AG10803 (cell line): ENCODE measurements at regions not wholly inside any gene's neighbourhood (a gene's known extent, or its start where the extent isn't known, plus 50 kb on each side); places are given as distances from the start of the nearest gene placed in this dataset.

ENCODE experiments used
- DNase-seq: peaks from one replicate; pipeline ENCODE4 v3.0.0; 2010; ENCODE audit warnings: low read depth
- H3K4me3 ChIP-seq: 2 replicates; pipeline ENCODE4 v1.5.1; 2011; ENCODE audit warnings: mild to moderate bottlenecking, low read length, control low read depth
- CTCF ChIP-seq: conservative IDR thresholded peaks from 2 replicates; pipeline ENCODE4 v1.5.1; 2011; ENCODE audit warnings: mild to moderate bottlenecking, low read length, control low read depth, inconsistent platforms

- no peak for TF ChIP-seq CTCF
- H3K4me3 ChIP-seq, result no peak overlapping the region
- DNase-seq, result no peak
Observed at GRCh38 chr22:48837341-48837935, 990.2 kb downstream of the BRD1 start.

GRCh38 chr22:48836673-48837340 is 990.9 kb downstream of the BRD1 start:
- no peak for TF ChIP-seq CTCF
- no peak overlapping the region for H3K4me3 ChIP-seq
- DNase-seq, result no peak

GRCh38 chr22:48835857-48836672 is 991.6 kb downstream of the BRD1 start:
- H3K4me3 ChIP-seq, result no peak overlapping the region
- DNase-seq, result no peak
- no peak for TF ChIP-seq CTCF

GRCh38 chr22:48835364-48835763 is 992.3 kb downstream of the BRD1 start:
- no peak for DNase-seq
- no peak overlapping the region for H3K4me3 ChIP-seq
- no peak for TF ChIP-seq CTCF

GRCh38 chr22:48834404-48834803 is 993.3 kb downstream of the BRD1 start:
- no peak overlapping the region for H3K4me3 ChIP-seq
- TF ChIP-seq CTCF, result no peak
- no peak for DNase-seq

GRCh38 chr22:48832592-48832991 is 995.1 kb downstream of the BRD1 start:
- no peak for DNase-seq
- H3K4me3 ChIP-seq, result no peak overlapping the region
- no peak for TF ChIP-seq CTCF
